Fibroblast of peridontal ligament (primary cell): ENCODE measurements at regions not wholly inside any gene's neighbourhood (a gene's known extent, or its start where the extent isn't known, plus 50 kb on each side); places are given as distances from the start of the nearest gene placed in this dataset.
"Not testable (repeated sequence)": the region's sequence is repeated elsewhere in the genome, so short reads cannot be mapped to it uniquely, and the experiment has no call there.

Source experiments
- DNase-seq: peaks from one replicate; pipeline ENCODE4 v3.0.0-alpha.2; 2010; ENCODE audit errors: extremely low read depth

- DNase-seq, result peak; percentile 8
Measured at GRCh38 chr9:26789959-26790358, 102.6 kb downstream of the CAAP1 start.

GRCh38 chr9:26786564-26786963, 106.0 kb downstream of the CAAP1 start:
- no peak for DNase-seq

- no peak for DNase-seq
Measured at GRCh38 chr9:26782899-26783298, 109.7 kb downstream of the CAAP1 start.

- no peak for DNase-seq
Measured at GRCh38 chr9:26781906-26782305, 110.7 kb downstream of the CAAP1 start.

- DNase-seq, result not testable (repeated sequence)
Measured at GRCh38 chr9:26780307-26780706, 112.3 kb downstream of the CAAP1 start.

GRCh38 chr9:26779062-26779461, 113.5 kb downstream of the CAAP1 start:
- no peak for DNase-seq

GRCh38 chr9:26775391-26775790, 117.2 kb downstream of the CAAP1 start:
- no peak for DNase-seq

- no peak for DNase-seq
Measured at GRCh38 chr9:26773056-26773455, 119.5 kb downstream of the CAAP1 start.

- DNase-seq, result no peak
Measured at GRCh38 chr9:26770821-26771220, 121.8 kb downstream of the CAAP1 start.

GRCh38 chr9:26768145-26768544, 124.5 kb downstream of the CAAP1 start:
- no peak for DNase-seq

GRCh38 chr9:26760675-26761074, 131.9 kb downstream of the CAAP1 start:
- DNase-seq, result no peak

- no peak for DNase-seq
Measured at GRCh38 chr9:26758655-26759054, 133.9 kb downstream of the CAAP1 start.

GRCh38 chr9:26756881-26757280, 135.7 kb downstream of the CAAP1 start:
- no peak for DNase-seq

GRCh38 chr9:26755476-26755875, 137.1 kb downstream of the CAAP1 start:
- DNase-seq, result no peak

GRCh38 chr9:26754509-26755164, 138.0 kb downstream of the CAAP1 start:
- DNase-seq, result no peak

- no peak for DNase-seq
Measured at GRCh38 chr9:26753971-26754370, 138.6 kb downstream of the CAAP1 start.

- no peak for DNase-seq
Measured at GRCh38 chr9:26750162-26750561, 142.4 kb downstream of the CAAP1 start.

GRCh38 chr9:26748449-26749058, 144.0 kb downstream of the CAAP1 start:
- DNase-seq, result no peak

GRCh38 chr9:26747611-26748010, 145.0 kb downstream of the CAAP1 start:
- DNase-seq, result no peak

- DNase-seq, result no peak
Measured at GRCh38 chr9:26746357-26747072, 146.1 kb downstream of the CAAP1 start.

GRCh38 chr9:26745111-26745510, 147.5 kb downstream of the CAAP1 start:
- no peak for DNase-seq

- DNase-seq, result peak; percentile 49
Measured at GRCh38 chr9:26744191-26744965, 148.2 kb downstream of the CAAP1 start.
